ENCODE measurements at regions not wholly inside any gene's neighbourhood (a gene's known extent, or its start where the extent isn't known, plus 50 kb on each side); places are given as distances from the start of the nearest gene placed in this dataset.

GRCh38 chr2:163459986-163460385, 275.8 kb downstream of the FIGN start:
- DNase-seq, result no peak

DNA sequence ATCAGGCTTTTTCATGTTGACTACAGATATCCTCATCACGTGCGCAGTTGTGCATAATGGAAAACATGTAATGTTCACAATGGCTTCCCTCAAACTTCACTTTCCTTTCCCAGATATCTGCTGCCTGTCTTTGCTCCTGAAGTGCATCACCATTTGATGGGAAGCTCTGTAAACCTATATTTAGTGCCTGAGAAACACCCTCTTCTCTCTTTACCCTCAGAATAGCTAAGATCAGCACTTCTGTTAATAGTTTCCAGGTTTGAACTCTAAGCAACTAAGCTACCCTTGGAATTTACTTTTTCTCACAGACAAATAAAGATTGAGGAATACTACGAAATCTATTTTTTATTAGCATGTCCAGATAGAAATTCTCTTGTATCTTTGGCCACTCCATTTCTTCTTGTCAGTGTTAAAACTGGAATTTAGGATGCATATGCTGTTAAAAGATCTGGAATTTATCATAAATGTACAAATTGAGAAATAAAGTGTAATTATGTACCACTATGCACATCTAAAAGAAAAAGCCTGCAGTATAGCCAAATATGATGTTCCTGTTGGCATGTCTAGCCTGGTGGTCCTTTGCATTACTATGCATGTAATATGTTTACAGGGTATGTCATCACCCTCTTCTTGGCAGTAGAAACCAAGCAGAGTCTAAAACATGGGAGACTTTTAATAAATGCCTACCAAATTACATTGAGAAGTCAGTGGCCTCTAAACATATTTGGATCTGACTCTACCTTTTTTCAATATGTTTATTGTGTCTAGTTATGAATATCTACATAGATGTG, 278.7 kb downstream of the FIGN start:
- DNase-seq, result no peak

- DNase-seq, result no peak
Observed at GRCh38 chr2:163455815-163456214, 280.0 kb downstream of the FIGN start.

DNA sequence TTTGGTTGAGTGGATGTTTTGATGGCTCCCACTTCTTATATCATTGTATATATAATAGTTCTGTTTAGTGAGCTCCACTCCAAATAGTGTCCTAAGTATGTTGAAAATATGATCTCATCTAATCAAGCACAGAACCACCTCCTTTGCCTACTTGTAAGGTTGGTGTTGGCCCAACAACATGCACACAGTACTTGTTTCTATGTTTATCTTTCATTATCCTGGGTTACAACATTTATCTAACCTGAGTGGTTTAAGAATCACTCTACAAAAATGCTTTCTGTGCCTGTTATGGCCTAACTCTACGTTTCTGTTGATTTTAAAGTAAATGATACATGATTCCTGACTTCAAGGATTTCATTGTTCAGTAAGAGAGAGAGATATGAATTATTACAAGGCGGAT, 281.9 kb downstream of the FIGN start:
- DNase-seq, result no peak

- DNase-seq, result no peak
Observed at GRCh38 chr2:163441603-163442002, 294.2 kb downstream of the FIGN start.

GRCh38 chr2:163436963-163437362, 298.8 kb downstream of the FIGN start:
- DNase-seq, result no peak

- no peak for DNase-seq
Observed at GRCh38 chr2:163428187-163428586, 307.6 kb downstream of the FIGN start.

DNA sequence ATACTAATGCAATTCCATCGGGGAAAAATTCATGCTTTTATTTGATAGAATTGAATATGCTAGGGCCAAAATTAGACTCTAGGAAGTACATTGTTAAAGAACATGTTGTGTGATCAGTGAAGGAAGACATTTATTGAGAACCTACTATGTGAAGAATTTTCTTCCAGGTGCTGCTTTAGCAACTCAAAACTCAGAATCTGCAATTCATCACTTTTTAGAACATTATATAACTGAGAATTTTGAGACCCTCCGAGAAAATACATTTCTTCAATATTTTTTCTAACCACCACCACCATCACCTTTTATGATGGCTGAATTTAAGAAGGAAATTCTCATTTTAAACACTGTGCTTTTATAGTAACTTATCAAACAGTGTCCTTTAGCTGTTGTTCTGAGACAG, 315.2 kb downstream of the FIGN start:
- no peak for DNase-seq

GRCh38 chr2:163419000-163419830, 316.6 kb downstream of the FIGN start:
- no peak for DNase-seq

- no peak for DNase-seq
Observed at GRCh38 chr2:163417596-163418337, 318.0 kb downstream of the FIGN start.

- DNase-seq, result no peak
Observed at GRCh38 chr2:163414121-163414520, 321.7 kb downstream of the FIGN start.

- no peak for DNase-seq
Observed at GRCh38 chr2:163407296-163407695, 328.5 kb downstream of the FIGN start.

DNA sequence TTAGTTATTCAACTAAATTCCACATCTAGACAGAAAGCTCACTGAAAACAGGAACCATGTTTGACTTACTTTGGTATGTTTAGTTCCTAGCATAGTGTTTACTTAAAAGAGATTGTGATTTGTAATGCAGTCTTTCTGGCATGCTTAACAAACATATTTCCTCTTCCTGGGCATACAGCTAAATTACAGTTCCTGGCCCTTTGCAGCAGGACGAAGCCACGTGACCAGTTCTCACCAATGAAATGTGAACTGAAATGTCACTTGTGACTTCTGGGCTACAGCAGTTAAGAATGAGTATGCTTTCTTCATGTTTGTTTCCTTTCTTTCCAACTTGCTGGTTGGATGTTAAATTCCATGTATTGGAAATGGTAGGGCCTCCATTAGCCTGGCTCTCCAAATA, 330.5 kb downstream of the FIGN start:
- no peak for DNase-seq

GRCh38 chr2:163401481-163401880, 334.3 kb downstream of the FIGN start:
- no peak for DNase-seq

DNA sequence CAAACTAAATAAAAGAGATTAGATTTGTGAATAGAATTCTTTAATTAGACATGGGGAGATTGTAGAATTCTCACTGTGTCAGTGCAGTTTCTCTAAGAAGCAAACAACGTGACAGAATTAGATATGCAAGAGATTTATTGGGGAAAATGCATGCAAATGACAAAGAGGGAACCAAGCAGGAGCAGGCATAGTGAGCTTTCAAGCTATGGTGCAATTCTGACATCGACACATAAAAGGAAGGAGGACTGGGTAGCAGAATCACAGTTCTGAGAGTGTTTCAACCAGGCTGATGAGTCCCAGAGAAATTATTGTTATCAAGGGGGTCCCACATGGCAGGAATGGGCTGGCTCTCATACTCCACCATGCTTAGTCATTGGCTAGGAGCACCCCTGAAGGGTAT, 338.4 kb downstream of the FIGN start:
- DNase-seq, result no peak

- no peak for DNase-seq
Observed at GRCh38 chr2:163395602-163396001, 340.2 kb downstream of the FIGN start.

DNA sequence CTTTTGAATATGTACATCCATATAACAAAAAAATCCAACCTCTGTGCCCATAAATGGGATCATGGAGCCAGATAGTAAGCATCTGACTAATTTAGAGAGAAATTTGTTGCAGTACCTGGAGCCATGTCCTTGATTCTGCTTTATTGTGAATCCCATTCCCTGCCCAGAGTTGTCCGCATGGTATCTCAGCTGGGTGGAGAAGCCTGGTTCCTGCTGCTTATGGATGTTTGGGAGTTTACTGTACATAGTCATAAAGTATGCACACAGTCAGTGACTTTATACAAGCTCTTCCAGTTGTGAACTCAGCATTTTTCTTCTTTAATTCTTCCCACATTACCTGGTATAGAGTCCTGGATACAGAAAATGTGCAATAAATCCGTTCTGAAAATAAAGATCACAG, 346.0 kb downstream of the FIGN start:
- DNase-seq, result no peak

DNA sequence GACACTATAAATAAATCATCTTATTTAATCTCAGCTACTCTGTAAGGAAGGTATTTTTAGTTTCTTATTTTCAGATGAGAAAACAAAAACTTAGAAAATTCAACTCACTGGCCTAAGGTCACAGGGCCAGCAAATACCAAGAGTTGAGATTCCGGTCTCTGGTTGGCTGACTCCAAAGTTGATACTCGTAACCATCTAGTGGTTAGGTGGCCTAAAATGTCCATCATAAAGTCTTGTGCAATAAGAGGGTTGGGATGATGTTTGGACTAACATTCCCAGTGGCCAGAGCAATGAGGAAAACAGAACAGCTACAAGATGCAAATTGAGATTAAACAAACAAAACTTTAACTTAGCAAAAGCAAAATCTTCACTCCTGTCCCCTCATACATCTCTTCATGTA, 360.3 kb downstream of the FIGN start:
- DNase-seq, result no peak

DNA sequence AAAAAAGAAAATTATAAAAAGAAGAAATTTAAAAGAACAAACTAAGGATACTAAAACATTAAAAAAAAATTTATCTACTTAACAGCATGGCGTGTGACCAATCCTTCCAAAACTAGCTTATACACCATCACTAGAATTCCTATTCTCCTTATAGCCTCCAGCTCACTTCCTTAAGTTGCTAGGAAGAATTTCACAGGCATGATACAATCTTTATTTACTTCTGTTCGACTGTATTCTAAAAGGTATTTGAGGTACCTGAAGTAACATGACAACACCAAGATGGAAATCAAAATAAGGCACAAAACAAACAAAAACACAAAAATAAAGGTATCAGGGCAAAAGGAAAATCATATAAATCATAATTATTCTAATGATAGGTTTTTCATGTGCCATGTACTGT, 360.7 kb downstream of the FIGN start:
- no peak for DNase-seq

- DNase-seq, result no peak
Observed at GRCh38 chr2:163374282-163374681, 361.5 kb downstream of the FIGN start.

DNA sequence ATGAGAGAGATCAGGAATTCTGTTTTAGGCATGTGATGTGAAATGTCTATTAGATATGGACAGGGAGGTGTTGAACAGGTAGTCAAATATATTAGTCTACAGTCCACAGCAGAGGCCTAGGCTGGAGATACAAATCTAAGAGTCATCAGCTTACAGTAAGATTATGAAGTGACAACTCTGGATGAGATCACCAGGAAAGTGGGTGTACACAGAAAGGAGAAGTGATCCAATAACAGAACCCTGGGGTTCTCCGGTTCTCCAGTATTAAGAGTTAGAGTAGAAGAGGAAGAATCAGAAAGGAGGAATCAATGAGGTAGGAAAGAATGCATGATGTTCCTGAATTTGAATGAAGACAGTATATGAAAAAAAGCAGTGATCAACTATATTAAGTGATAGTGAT, 362.3 kb downstream of the FIGN start:
- DNase-seq, result no peak

Measured in anterior cingulate cortex (tissue), 58 donors.